Lower leg skin (tissue), 3 donors: ENCODE measurements at regions not wholly inside any gene's neighbourhood (a gene's known extent, or its start where the extent isn't known, plus 50 kb on each side); places are given as distances from the start of the nearest gene placed in this dataset.

Experiments used
- POLR2A ChIP-seq, 2 donors: fragments of 450-650 bp; IDR thresholded peaks; one replicate each; pipeline ENCODE4 v1.6.1; 2016 to 2017; ENCODE audit warnings: antibody characterized with exemption in 2 of 2, mild to moderate bottlenecking in 1 of 2, moderate library complexity in 1 of 2
- TF ChIP-seq, protein P1 (sequence below), 3 donors: fragments of 450-650 bp; IDR thresholded peaks; one replicate each; pipeline ENCODE4 v1.5.1; 2016; ENCODE audit warnings: antibody characterized with exemption in 3 of 3, mild to moderate bottlenecking in 3 of 3, moderate library complexity in 2 of 3

DNA sequence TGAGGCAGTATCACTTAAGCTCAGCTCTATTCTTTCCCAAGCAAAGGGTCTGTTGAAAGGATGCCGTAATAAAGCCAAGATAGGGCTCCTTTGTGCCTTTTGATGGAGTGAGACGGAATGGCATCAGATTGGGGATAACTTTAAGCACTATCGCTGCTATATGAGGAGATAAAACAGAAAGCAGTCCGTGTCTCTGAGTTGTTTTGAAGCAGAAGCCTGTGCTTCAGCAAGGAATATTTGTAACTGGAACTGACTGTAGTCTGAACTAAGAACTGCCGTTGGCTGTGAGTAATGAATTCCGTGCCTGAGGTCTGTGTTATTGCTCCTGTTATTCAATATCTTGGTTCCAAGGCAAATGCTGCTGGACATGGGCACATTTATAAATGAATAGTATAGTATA, 297.4 kb downstream of the ANKRD50 start:
- TF ChIP-seq, protein P1, sequence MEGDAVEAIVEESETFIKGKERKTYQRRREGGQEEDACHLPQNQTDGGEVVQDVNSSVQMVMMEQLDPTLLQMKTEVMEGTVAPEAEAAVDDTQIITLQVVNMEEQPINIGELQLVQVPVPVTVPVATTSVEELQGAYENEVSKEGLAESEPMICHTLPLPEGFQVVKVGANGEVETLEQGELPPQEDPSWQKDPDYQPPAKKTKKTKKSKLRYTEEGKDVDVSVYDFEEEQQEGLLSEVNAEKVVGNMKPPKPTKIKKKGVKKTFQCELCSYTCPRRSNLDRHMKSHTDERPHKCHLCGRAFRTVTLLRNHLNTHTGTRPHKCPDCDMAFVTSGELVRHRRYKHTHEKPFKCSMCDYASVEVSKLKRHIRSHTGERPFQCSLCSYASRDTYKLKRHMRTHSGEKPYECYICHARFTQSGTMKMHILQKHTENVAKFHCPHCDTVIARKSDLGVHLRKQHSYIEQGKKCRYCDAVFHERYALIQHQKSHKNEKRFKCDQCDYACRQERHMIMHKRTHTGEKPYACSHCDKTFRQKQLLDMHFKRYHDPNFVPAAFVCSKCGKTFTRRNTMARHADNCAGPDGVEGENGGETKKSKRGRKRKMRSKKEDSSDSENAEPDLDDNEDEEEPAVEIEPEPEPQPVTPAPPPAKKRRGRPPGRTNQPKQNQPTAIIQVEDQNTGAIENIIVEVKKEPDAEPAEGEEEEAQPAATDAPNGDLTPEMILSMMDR (IDR thresholded peaks at IDR 0.05) = no peak
- no peak for TF ChIP-seq POLR2A (IDR thresholded peaks at IDR 0.05)
